Retinal pigment epithelial cell (primary cell): ENCODE measurements at regions not wholly inside any gene's neighbourhood (a gene's known extent, or its start where the extent isn't known, plus 50 kb on each side); places are given as distances from the start of the nearest gene placed in this dataset.

Experiments used
- DNase-seq: peaks from one replicate; pipeline ENCODE4 v3.0.0-alpha.2; 2010; ENCODE audit warnings: low read depth
- H3K4me3 ChIP-seq: 2 replicates; pipeline ENCODE4 v1.5.1; 2011; ENCODE audit warnings: mild to moderate bottlenecking, low read length, control low read depth, moderate library complexity
- TF ChIP-seq, protein P1 (sequence below): conservative IDR thresholded peaks from 2 replicates; pipeline ENCODE4 v1.5.1; 2011; ENCODE audit warnings: low read depth, low read length, control low read depth, inconsistent platforms

DNA sequence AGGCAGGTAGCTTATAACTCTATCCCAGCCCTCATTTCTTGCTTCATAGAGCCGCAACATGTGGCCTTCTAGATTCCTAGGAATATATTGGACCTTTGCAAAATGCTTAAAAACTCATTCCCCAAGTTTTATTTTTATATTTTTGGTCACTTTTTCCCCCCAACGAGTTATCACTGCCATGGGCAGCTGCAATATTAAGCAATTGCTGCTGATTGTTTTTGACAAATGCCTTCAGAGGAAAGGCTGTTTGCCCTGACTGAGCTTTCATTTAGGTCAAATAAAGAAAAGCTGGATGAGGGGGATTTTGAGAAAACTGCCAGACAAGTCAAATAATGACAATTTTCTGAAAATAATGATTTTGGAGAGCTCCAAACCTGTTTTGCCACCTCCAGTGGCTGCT, 976.9 kb upstream of the MBL2 start:
- no peak overlapping the region for H3K4me3 ChIP-seq
- no peak for DNase-seq
- TF ChIP-seq, protein P1, sequence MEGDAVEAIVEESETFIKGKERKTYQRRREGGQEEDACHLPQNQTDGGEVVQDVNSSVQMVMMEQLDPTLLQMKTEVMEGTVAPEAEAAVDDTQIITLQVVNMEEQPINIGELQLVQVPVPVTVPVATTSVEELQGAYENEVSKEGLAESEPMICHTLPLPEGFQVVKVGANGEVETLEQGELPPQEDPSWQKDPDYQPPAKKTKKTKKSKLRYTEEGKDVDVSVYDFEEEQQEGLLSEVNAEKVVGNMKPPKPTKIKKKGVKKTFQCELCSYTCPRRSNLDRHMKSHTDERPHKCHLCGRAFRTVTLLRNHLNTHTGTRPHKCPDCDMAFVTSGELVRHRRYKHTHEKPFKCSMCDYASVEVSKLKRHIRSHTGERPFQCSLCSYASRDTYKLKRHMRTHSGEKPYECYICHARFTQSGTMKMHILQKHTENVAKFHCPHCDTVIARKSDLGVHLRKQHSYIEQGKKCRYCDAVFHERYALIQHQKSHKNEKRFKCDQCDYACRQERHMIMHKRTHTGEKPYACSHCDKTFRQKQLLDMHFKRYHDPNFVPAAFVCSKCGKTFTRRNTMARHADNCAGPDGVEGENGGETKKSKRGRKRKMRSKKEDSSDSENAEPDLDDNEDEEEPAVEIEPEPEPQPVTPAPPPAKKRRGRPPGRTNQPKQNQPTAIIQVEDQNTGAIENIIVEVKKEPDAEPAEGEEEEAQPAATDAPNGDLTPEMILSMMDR = no peak

DNA sequence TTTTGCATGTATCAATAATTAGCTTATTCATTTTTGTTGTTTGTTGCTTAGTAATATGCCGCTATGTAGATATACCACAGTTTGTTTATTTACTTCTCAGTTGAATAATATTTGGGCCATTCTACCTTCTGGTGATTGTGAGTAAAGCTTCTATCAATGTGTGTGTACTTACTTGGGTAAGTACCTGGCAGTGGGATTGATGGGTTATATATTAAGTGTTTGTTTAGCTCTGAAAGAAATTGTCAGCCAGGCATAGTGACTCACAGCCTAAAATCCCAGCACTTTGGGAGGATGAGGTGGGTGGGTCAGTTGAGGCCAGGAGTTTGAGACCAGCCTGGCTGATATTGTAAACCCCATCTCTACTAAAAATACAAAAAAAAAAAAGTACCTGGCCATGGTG, 975.7 kb upstream of the MBL2 start:
- TF ChIP-seq, protein P1 = no peak
- no peak for DNase-seq
- H3K4me3 ChIP-seq = no peak overlapping the region

- TF ChIP-seq, protein P1 = no peak
- no peak for DNase-seq
- H3K4me3 ChIP-seq = no peak overlapping the region
Measured at GRCh38 chr10:53744746-53745145, 972.2 kb upstream of the MBL2 start.

GRCh38 chr10:53744176-53744575, 971.6 kb upstream of the MBL2 start:
- no peak for DNase-seq
- H3K4me3 ChIP-seq = no peak overlapping the region
- TF ChIP-seq, protein P1 = no peak

GRCh38 chr10:53737132-53737531, 964.5 kb upstream of the MBL2 start:
- H3K4me3 ChIP-seq = no peak overlapping the region
- no peak for DNase-seq
- TF ChIP-seq, protein P1 = no peak

GRCh38 chr10:53726921-53727320, 954.3 kb upstream of the MBL2 start:
- TF ChIP-seq, protein P1 = no peak
- H3K4me3 ChIP-seq = no peak overlapping the region
- no peak for DNase-seq

DNA sequence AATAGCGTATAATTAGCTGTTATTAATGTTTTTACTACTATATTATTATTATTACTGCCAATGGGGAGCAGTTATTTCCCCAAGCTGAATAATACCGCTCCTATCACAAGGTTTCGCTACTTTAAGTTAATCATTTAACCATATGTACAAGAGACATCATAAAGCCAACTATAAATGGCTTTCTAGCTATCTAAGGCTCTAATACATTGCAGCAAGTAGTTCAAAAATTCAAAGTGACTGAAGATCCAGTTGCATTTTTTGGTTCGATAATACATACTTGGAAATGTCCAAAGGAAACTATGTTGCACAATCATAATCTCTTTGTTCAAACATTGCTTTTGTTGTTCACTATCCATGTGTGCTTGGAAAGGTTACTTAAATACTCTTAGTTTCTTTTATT, 952.0 kb upstream of the MBL2 start:
- TF ChIP-seq, protein P1 = no peak
- H3K4me3 ChIP-seq = no peak overlapping the region
- DNase-seq = no peak
